NCI-H187 (cell line): ENCODE measurements at regions not wholly inside any gene's neighbourhood (a gene's known extent, or its start where the extent isn't known, plus 50 kb on each side); places are given as distances from the start of the nearest gene placed in this dataset.
"Not testable (repeated sequence)": the region's sequence is repeated elsewhere in the genome, so short reads cannot be mapped to it uniquely, and the experiment has no call there.

Source experiments
- DNase-seq, 2 experiments: peaks; one replicate each; lab custom pipeline; 2025; lab: John Stamatoyannopoulos, UW

DNA sequence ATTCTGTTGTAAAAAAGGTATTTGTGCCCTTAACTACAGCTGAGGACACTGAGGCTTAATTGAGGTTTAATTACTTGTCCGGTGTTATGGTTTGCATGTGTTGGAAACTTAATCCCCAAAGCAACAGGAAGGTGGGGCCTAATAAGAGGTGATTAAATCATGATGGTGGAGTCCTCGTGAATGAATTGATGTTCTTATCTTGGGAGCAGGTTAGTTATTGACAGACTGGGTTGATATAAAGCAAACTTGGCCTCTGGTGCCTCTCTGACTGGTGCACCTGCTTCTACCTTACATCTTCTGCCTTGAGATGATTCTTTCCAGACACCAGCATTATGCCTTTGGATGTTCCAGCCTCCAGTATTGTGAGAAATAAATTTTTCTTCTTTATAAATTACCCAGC, 306.5 kb upstream of the HS3ST5 start:
- DNase-seq: no peak

DNA sequence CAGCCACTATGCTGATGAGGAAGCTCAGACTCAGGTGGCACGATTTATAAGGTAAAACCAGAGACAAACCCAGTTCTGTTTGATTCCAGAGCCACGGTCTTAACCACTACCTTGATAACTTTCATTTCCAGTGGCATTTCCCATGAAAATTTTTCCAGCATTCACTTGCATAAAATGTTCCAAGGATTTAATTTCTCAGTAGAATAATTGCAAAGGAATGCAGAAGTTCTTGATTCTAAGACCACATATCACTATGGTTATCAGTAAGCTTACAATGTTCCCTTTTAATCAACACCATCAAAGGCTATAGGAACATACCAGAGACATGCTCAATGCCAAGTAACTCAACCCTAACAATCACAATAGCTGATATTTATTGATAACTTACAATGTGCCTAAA, 306.0 kb upstream of the HS3ST5 start:
- DNase-seq: no peak

DNA sequence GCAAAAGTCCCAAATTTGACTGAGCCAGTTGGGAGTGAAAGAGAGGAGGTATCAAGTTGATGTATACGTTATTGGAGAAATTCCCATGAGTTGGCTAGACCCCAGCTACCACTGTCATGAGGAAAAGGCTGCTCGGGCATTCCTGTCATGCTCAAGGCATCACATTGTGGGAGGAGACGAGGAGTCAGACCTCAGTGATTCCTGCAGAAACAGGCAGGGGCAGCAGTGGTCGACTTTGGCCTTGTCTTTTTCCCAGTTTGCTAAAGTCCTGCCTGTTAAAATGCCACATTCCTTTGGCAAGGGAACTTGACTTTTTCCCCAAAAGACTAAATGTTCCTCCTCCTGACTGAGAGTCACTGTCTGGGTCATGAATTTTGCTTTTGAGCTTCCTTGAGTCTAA, 295.5 kb upstream of the HS3ST5 start:
- no peak for DNase-seq

DNA sequence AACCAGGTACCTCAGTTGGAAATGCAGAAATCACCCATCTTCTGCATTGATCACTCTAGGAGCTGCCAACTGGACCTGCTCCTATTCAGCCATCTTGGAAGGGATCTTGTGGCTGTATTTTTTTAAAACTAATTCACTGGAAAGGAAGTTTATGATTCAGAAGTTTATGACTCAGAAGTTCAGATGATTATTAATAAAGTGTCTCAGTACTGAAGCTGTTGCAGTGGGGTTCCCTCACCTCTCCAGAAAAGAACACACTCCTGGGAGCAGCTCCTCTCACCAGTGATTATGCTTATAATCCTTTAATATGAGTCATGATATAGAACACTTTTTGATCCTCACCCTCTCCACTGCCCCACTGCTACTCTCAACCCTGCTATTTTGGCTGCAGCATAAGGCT, 291.2 kb upstream of the HS3ST5 start:
- DNase-seq: no peak

DNA sequence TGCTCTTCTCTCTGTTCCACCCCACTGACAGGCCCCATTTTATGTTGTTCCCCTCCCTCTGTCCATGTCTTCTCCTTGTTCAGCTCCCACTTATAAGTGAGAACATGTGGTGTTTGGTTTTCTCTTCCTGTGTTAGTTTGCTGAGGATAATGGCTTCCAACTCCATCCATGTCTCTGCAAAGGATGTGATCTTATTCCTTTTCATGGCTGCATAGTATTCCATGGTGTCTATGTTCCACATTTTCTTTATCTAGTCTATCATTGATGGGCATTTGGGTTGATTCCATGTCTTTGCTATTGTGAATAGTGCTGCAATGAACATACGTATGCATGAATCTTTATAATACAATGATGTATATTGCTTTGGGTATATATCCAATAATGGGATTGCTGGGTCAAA, 283.4 kb upstream of the HS3ST5 start:
- DNase-seq: not testable (repeated sequence)

DNA sequence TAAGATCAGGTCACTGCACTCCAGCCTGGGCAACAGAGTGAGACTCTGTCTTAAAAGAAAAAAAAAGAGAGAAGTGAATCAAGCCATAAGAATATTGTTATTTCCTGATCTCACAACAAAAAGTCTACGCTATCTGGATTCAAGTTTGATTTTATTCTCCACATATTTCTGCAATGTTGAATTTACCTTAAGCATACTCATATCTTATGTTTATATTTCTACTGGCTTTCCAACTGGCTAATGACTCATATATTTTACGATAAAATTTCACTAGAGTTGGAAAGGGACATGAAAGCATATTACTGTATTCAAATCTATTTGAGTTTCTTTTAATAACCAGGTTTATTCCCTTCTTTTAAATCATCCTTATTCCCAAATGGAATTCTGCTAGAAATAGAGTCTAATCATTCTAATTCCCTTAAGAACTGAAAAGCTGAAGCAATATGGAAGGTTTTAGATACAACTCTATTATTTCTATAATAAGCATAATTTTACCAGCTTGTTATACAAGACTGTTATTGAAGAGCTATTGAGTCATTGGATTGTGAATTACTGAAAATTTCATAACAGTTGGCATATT, 276.9 kb upstream of the HS3ST5 start:
- no peak for DNase-seq

DNA sequence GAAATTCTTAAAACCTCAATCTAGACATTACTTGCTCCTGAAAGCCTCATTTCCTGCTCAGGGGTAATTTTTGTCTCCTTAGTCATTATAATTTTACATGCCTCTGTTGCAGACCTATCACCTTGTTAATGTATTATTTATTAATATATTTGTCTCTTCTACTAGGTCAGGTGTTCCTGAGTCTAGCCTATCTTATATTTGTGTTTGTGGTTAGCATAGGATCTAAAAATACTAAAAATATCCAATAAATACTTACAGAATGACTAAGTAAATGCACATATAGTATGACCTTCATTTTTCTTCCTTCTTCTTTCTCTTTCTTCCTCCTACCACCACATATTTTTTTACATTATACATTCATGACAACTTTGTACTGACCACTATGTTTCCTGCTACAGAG, 268.9 kb upstream of the HS3ST5 start:
- DNase-seq: no peak

DNA sequence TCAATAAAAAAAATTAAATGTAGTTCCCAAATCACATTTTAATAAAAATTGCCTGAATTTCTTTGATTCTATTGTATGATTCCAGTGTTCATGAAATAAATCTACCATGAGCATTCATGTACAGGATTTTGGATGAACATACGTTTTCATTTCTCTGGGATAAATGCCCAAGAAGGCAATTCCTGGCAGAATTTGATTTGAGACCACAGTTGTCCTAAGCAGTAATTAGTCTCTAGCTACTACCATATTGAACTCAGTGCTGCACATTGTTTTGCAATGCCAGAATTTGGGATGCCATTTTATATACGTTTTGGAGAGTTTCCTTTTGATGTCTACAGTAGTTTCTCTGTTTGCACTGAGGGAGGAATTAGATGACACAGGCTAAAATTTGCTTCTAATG, 265.3 kb upstream of the HS3ST5 start:
- no peak for DNase-seq

DNA sequence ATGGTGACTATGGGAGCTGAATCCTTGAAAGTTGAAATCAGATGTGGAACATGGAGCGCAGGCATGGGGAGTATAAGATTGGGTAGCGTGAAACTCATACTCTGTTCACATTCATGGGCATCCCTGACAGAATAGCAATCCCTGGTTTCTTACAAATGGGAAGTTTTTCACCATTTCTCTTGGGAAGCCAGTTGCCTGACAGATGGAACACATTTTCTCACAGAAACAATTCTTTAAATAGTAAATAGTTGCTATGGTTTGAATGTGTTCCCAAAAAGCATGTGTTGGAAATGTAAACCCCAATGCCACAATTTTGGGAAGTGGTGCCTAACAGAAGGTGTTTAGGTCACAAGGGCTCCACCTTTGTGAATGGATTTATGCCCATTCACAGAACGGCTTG, 262.8 kb upstream of the HS3ST5 start:
- no peak for DNase-seq

DNA sequence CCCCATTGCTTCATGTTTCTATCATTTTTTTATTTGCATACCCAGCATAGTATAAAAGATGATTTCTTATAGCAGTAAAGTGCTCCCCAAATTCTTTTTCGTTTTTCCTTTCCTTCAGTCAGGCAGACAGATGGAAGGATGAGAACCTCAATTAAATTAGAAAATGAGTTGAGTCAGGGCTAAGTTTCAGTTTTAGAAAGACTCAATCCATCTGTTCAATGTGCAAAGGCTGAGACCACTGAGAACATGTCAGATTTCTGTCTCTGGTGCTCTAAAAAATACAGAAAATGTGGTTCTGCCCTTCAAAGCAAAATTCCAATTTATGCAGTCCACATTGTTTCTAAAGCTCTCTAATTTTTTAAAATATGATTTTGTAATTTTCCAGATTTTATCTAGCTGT, 257.6 kb upstream of the HS3ST5 start:
- no peak for DNase-seq

DNA sequence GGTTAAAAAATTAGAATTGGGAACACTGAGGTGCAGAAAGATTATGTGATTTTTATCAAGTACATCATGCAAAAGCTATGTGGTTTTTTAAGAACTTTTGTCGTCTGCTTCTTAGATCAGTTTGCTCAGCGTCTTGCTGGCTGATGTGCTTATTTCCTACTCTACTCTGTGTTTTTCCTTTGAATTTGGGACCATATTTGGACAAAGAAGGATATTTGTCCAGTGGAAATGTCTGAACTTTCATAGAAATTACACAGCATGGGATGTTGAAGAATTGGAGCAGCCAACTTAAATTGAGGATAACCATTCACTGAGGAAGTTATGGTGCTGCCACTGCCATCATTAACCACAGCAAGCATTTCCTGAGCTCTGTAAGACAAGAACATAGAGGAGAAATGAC, 252.8 kb upstream of the HS3ST5 start:
- DNase-seq: no peak

DNA sequence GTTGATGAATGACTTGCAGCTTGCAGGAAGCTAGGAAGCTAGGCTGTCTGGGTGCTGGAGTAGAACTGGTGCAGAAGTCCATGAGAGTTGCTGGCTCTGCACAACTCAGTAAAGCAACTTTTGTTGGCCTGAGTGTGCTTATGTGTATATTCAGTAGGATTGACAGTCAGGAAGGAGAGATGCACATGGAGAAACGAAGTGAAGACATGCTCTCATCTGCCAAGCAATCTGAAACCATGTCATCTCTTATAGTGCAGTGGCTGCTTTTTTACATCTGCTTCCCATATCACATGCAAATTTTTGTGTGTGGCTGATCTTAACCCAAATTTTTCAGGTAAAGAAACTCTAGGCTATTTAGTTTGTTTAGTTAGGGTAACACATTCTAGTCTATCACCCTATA, 252.4 kb upstream of the HS3ST5 start:
- DNase-seq: no peak

DNA sequence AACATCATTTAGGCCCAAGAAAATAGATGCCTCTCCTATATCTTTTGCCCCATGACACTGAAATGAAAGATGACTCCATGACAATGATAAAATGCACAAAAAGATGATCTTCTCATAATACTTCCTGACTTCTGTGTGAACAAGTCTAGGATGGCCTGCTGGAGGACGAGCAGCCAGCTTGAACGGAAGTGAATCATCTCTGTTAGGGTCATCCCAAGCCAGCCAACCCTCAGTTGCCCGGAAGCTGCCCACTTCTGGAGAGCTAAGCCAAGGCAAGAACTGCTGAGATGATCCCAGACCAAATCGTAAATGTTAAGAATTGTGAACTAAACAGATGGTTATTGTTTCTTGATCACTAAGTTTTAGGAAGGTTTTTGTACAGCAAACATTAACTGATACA, 249.7 kb upstream of the HS3ST5 start:
- no peak for DNase-seq

DNA sequence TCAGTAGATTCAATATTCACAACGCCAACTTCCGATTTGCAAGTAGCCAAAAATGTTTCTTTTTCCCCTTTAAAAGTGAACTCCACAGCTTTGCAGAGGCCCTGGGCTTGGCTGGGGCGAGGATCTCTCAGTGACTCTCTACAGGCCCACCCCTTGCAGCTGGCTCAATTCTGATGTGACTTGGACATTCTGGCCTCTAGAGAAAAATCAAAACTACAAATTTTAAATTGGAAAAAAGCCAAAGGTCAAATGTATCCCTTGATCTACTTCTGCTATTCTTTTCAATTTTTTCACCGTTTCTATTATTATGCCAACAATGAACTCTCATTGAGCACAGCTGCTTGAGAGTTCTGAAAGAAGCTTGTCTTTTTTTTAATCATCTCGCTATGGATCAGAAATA, 245.9 kb upstream of the HS3ST5 start:
- DNase-seq: no peak

DNA sequence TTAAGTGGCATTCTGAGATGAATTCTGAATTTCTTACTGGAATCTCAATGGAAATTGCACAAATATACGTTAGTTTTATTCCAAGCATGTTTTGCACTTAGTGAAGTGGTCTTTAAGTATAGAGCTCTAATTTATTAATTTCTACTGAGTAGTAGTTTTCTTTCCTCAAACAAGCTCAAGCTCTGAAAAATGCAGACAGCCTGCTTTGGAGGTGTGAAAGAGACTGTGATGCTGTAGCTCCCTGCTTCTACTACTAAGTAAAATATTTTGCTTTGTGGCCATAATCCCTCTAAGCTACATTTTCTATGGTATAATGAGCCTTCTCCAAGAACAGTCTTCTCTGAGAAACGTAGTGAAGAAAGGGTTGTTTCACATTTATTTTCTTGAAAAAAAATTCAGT, 243.5 kb upstream of the HS3ST5 start:
- no peak for DNase-seq

DNA sequence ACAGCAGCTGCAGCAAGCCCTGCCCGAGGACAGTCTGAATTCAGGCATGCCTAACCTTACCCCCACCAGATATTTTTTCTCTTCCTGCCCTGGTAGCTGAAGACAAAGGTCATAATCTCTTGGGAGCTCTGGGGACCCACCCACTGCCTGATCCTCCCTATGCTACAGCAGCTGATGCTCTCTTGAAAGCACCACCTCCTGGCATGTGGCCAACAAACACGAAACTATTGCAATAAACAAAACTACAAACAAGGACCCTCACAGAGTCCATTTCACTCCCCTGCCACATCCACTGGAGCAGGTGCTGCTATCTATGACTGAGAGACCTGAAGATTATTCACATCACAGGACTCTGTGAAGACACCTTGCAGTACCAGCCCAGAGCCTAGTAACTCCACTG, 238.5 kb upstream of the HS3ST5 start:
- DNase-seq: no peak

DNA sequence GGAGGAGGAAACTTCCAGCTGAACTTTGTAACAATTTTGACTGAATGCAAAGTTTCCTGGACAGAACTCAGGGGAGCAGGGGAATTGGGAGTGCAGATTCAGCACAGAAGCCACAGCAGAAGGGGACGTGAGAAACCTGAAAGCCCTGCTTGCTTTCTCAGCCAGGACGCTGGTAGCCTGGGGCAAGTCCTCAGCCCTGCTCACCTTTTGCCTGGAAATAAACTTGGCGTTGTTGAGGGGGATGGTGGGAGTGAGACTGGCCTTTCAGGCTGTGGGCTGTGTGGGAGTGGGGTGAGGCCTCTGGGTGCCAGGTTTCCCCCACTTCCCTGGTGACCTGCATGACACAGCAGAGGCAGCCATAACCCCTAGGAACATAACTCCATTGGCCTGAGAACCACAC, 238.1 kb upstream of the HS3ST5 start:
- DNase-seq: no peak

DNA sequence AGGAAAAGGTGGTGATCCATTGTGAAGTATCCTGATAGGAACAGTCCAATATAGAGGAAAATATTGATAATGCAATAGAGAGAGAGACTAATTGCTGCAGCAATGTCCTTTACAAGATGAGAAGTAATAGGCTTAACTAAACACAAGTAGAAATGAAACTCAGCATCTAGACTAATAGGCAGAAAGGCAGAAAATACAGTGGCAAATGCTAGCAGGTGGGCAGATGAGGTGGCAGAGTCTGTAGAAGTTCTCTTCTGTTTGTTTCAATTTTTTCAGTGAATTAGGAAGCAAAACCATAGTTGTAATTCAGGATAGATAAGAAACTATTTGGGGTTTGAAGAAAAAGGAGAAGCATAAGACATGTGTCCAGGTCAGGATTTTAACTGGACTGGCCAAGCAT, 236.7 kb upstream of the HS3ST5 start:
- no peak for DNase-seq

DNA sequence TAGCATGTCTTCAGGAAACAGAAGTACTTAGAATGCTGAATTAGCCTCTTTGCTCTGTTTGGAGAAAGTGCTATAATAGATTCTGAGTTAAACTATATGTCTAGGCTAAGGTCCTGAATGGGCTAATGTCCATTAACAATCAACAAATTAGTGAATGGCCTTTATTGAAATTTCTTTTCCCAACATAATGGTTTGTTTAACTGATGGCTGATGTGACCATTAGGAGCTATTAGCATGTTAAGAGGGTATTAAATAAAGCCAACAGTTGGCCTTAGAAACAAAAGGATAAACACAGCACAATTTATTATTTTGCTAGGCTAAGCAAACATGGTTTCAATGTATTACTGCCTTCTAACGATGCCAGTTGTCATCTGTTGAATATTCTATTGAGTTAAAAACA, 234.3 kb upstream of the HS3ST5 start:
- no peak for DNase-seq

DNA sequence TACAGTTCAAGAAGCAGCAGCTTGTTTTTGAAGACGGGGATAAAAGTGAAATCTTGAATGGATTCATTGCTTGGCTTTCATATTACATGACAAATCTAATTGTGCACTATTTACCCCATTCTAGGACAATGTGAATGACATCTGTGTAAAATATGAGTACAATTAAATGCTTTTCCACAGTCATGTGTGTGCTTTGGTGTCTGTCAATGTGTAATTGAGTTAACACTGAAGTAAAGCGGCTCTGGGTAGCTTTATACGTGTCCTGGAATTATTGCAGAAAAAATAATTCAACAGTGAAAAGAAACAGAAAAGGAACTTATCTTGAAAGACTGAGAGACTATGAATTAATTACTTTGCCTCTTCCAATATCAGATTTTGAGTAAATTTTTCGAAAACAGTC, 233.5 kb upstream of the HS3ST5 start:
- no peak for DNase-seq

DNA sequence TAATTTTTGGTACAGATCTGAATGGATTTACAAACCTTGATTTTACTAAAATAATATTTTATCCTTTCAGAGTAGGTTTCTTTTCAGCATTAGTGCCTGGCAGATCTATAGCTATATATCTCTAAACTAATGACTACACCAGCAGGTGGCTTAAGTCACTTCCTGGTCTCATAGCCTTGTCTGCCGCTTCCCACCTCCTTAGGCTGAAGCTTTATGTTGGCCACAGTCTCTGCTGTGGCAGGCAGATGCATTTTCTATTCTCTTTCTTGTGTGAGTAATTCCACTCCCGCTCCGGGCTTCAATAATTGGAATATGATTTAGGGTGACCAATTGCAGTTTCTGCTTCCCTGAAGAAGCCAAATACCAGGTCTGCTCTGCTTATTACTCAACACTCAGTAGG, 226.8 kb upstream of the HS3ST5 start:
- no peak for DNase-seq

DNA sequence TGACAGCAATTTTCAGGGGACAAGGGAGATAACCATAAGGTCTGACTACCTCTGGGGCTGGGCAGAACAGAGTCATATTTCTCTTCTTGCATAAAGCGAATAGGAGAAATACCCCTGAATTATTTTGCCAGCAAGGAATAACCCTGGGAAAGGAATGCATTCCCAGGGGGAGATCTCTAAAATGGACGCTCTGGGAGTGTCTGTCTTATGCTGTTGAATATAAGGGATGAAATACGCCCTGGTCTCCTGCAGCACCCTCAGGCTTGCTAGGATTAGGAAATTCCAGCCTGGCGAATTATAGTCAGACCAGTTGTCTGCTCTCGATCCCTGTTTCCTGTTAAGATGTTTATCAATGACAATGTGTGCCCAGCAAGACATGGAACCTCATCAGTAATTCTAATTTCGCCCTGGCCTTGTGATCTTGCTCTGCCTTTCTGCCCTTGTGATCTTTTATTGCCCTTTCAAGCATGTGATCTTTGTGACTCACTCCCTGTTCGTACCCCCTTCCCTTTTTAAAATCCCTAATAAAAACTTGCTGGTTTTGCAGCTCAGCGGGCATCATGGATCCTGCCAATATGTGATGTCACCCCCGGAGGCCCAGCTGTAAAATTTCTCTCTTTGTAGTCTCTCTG, 221.6 kb upstream of the HS3ST5 start:
- no peak for DNase-seq

DNA sequence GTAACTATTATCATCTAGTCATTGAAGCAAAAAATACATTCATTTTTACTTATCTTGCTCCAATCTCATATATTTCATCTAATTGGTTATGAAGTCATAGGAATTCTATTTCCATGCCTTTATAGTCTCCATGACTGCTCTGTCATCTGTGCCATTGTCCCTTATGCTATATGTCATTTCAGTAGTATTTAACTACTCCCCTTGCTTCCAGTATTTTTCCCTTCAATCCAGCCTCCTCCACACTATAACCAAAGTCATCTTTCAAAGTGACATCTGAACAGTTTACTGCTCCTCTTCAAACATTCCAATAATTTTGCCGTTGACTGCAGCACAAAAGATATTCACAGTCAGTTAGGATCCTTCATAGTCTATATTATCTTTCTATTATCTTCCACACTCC, 216.6 kb upstream of the HS3ST5 start:
- DNase-seq: no peak

DNA sequence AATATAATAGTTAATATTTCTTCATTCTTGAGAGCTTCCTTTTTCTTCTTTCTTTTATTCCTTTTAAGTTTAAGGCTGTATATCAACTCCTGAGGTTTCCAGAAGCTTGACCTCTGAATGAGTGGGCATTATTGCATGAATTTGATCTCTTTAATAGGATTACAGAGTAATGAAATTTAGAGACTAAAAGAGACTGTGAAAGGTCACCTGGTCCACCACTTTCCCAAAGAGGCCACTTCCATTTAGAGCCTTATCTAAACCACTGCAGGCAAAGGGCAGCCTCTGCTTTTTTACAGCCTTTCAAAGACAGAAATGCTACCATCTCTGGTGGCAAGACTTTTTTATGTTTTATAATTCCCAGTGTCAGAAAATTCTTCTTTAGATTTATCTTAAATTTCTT, 215.3 kb upstream of the HS3ST5 start:
- no peak for DNase-seq
